Frontal cortex (tissue), 3 donors: ENCODE measurements at regions not wholly inside any gene's neighbourhood (a gene's known extent, or its start where the extent isn't known, plus 50 kb on each side); places are given as distances from the start of the nearest gene placed in this dataset.
A peak's percentile ranks its signal among the peaks of the same experiment; 100 is the strongest.
"Not testable (repeated sequence)": the region's sequence is repeated elsewhere in the genome, so short reads cannot be mapped to it uniquely, and the experiment has no call there.

Source experiments
- DNase-seq, 2 donors: peaks; one replicate each; pipeline ENCODE4 v3.0.0; 2012; ENCODE audit warnings: low spot score in 2 of 2
- FAIRE-seq: peaks from 2 replicates; lab custom pipeline; 2012; peaks lifted over from hg19 to GRCh38; lab: Jason Lieb, UNC
- donor health status: control.
- donor health status: control.
- donor health status: control.

DNA sequence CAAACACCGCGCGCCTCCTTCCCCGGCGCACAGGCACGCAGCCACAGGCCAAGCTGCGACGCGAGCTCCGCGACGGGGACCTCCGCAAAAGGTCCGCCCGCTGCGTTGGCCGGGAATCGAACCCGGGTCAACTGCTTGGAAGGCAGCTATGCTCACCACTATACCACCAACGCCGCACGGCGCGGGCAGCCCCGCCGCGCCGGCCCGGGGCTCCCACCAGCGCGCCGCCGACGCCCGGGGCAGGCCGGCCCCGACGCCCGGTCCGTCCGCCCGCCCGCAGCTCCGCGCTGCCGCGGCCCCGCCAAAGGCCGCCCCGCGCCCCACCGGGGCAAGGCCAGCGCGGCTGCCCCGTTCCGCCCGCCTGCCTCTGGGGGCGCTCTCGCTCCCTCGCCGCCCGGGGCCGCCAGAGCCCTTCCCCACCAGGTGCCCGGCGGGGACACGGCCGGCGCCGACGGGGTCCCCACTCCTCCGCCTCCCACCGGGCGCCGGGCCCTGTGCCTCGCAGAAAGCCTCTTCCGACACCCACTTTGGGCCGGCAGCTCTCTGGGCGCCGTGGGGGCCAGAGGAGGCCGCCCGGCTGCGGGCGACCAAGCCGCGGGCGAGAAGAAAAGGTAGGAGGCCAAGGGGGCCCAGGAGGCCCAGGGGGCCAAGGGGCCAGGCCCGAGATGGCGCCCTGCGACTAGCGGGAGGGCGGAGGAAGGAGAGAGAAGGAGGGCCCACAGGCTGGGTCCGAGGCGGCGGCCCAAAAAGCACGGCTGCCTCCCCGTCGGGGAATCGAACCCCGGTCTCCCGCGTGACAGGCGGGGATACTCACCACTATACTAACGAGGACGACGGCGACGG lies 50.2 kb upstream of the FCGR2A start:
- not testable (repeated sequence) for DNase-seq, FAIRE-seq

DNA sequence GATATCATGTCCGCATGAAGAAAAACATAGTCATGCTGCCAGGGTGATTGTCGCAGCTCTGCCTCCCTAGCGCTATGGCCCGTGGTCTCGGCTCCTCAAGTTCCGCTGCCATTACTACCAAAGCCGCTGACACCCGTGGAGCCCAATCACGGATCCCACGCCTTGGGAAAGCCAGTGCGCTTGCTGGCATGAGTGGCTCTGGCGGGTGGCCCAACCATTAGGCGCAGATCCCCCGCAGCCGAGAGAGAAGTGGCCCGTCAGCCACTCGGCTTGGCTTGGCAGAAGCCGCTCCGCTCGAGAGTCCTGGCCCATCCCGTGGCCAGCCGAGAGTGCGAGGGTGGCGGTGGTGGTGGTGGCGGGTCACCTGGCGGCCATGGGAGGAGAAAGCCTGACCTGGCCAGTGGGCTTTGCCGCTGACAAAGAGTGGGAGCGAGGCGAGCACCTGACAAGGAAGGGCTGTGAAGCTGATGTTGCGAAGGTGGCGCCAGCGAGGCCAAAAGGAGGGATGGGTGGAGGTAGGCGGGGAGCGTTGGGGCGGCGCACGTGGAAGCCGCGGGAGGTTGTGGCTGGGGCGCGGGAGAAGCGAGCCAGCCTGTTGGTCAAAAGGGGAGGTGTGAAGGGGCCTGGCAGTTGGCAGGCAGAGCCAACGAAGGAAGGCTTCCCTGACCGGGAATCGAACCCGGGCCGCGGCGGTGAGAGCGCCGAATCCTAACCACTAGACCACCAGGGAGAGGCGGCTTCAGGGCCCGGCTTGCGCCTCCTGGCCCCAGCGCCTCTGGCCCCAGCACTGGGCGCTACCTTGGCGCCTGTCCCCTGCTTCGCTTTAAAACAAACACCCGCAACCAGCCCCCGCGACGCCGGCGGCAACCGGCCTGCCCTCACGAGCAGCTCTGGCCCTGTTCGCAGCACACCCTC lies 51.0 kb upstream of the FCGR2A start:
- FAIRE-seq, DNase-seq: not testable (repeated sequence)

DNA sequence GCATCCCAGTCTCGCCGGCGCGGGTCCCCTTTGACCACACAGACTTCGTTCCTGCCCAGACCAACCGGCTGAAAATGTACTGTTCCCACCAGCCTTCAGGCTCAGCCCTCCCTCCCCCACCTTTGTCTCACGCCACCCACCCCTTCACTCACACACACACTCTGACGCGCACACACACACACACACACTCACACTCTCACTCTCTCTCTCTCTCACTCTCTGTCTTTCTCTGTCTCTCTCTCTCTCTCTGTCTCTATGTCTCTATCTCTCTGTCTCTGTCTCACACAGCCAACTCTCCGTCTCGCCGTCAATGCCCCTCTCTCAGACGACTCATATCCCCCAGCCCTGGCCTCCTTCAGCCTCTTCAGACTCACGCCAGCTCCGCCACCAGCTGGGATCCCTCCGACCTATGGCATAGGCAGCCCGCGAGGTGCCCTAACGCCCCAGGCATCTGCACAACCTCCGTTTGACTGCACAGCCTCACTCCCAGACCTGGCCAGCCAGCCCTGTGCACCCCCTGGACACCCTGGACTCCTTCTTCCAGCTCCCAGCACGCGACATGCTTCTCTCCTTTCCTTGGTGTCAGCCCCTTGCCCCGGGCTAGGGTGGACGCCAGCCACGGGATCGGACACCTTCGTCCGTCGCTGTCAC lies 53.4 kb upstream of the FCGR2A start:
- FAIRE-seq, DNase-seq: not testable (repeated sequence)

DNA sequence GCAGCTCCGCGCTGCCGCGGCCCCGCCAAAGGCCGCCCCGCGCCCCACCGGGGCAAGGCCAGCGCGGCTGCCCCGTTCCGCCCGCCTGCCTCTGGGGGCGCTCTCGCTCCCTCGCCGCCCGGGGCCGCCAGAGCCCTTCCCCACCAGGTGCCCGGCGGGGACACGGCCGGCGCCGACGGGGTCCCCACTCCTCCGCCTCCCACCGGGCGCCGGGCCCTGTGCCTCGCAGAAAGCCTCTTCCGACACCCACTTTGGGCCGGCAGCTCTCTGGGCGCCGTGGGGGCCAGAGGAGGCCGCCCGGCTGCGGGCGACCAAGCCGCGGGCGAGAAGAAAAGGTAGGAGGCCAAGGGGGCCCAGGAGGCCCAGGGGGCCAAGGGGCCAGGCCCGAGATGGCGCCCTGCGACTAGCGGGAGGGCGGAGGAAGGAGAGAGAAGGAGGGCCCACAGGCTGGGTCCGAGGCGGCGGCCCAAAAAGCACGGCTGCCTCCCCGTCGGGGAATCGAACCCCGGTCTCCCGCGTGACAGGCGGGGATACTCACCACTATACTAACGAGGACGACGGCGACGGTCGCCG lies 57.4 kb upstream of the FCGR2A start:
- not testable (repeated sequence) for FAIRE-seq

DNA sequence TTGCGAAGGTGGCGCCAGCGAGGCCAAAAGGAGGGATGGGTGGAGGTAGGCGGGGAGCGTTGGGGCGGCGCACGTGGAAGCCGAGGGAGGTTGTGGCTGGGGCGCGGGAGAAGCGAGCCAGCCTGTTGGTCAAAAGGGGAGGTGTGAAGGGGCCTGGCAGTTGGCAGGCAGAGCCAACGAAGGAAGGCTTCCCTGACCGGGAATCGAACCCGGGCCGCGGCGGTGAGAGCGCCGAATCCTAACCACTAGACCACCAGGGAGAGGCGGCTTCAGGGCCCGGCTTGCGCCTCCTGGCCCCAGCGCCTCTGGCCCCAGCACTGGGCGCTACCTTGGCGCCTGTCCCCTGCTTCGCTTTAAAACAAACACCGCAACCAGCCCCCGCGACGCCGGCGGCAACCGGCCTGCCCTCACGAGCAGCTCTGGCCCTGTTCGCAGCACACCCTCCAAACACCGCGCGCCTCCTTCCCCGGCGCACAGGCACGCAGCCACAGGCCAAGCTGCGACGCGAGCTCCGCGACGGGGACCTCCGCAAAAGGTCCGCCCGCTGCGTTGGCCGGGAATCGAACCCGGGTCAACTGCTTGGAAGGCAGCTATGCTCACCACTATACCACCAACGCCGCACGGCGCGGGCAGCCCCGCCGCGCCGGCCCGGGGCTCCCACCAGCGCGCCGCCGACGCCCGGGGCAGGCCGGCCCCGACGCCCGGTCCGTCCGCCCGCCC lies 58.1 kb upstream of the FCGR2A start:
- FAIRE-seq, DNase-seq: not testable (repeated sequence)

More for the DNA sequence above, 57.4 kb upstream of the FCGR2A start:
- DNase-seq = not testable (repeated sequence)

DNA sequence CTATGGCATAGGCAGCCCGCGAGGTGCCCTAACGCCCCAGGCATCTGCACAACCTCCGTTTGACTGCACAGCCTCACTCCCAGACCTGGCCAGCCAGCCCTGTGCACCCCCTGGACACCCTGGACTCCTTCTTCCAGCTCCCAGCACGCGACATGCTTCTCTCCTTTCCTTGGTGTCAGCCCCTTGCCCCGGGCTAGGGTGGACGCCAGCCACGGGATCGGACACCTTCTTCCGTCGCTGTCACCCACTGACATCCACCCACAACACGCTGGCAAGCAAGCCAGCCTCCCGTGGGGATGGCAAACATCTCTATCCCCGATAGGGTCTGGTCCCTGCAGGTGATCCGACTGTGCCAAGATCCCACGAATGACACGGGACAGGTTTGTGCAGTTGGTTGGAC lies 60.5 kb upstream of the FCGR2A start:
- FAIRE-seq, DNase-seq: not testable (repeated sequence)

DNA sequence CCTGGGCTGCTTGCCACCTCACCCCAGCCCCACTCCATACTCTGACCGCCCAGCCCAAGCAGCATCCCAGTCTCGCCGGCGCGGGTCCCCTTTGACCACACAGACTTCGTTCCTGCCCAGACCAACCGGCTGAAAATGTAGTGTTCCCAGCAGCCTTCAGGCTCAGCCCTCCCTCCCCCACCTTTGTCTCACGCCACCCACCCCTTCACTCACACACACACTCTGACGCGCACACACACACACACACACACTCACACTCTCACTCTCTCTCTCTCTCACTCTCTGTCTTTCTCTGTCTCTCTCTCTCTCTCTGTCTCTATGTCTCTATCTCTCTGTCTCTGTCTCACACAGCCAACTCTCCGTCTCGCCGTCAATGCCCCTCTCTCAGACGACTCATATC lies 61.0 kb upstream of the FCGR2A start:
- not testable (repeated sequence) for DNase-seq, FAIRE-seq

DNA sequence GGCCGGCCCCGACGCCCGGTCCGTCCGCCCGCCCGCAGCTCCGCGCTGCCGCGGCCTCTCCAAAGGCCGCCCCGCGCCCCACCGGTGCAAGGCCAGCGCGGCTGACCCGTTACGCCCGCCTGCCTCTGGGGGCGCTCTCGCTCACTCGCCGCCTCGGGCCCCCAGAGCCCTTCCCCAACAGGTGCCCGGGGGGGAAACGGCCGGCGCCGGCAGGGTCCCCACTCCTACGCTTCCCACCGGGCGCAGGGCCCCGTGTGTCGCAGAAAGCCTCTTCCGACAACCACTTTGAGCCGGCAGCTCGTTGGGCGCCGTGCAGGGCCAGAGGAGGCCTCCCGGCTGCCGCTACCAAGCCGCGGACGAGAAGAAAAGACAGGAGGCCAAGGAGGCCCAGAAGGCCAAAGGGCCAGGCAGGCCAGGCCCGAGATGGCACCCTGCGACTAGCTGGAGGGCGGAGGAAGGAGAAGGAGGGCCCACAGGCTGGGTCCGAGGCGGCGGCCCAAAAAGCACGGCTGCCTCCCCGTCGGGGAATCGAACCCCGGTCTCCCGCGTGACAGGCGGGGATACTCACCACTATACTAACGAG lies 64.9 kb upstream of the FCGR2A start:
- no peak for FAIRE-seq

DNA sequence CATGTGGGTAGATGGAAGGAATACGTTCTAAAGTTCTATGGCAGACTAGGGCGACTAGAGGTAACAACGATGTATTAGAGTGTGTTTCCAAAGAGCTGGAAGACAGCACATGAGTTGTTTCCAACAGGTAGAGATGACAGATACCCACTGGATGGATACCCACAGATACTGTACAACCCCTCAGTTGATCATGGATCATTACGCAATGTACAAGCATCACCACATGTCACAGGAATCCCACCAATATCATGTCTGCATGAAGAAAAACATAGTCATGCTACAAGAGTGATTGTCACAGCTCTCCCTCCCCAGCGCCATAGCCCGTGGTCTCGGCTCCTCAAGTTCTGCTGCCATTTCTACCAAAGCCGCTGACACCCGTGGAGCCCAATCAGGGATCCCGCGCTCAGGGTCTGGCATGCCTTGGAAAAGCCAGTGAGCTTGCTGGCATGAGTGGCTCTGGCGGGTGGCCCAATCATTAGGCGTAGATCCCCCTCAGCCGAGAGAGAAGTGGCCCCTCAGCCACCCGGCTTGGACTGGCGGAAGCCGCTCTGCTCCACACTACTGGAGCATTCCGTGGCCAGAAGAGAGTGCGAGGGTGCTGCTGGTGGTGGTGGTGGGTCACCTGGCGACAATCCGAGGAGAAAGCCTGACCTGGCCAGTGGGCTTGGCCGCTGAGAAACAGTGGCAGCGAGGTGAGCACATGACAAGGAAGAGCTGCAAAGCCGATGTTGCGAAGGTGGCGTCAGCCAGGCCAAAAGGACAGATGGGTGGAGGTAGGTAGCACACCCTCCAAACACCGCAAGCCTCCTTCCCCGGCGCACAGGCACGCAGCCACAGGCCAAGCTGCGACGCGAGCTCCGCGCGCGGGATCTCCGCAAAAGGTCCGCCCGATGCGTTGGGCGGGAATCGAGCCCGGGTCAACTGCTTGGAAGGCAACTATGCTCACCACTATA lies 65.7 kb upstream of the FCGR2A start:
- peak; percentile 12 to 43 for DNase-seq
- FAIRE-seq = no peak

More for the DNA sequence above, 64.9 kb upstream of the FCGR2A start:
- peak; percentile 79 to 82 for DNase-seq

DNA sequence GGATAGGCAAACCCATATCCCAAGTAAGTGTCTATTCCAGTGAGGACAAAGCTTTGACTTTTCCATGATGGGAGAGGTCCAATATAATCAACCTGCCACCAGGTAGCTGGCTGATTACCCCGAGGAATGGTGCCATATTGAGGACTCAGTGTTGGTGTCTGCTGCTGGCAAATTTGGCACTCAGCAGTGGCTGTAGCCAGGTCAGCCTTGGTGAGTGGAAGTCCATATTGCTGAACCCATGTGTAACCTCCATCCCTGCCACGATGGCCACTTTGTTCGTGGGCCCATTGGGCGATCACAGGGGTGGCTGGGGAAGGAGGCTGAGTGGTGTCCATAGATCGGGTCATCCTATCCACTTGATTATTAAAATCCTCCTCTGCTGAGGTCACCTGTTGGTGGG lies 65.5 kb upstream of the CFAP126 start:
- not testable (repeated sequence) for DNase-seq, FAIRE-seq

DNA sequence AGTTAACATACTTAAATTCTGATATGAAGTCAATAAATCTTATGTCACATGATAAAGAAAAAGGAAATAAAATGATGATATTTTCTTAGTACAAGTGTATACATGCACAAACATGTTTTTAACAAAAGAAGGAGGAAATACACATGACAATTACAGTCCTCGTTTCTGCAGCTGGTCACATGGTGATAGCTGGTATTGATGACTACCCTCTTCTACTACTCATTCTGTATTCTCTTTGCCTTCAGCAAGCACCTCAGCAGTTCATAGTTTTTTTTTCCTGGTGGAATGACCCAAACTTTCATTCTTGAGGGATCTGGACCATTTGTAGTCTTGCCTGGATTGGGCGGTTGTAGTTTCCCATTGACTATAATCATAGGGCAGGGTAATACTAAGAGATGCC lies 64.4 kb upstream of the CFAP126 start:
- FAIRE-seq = no peak

DNA sequence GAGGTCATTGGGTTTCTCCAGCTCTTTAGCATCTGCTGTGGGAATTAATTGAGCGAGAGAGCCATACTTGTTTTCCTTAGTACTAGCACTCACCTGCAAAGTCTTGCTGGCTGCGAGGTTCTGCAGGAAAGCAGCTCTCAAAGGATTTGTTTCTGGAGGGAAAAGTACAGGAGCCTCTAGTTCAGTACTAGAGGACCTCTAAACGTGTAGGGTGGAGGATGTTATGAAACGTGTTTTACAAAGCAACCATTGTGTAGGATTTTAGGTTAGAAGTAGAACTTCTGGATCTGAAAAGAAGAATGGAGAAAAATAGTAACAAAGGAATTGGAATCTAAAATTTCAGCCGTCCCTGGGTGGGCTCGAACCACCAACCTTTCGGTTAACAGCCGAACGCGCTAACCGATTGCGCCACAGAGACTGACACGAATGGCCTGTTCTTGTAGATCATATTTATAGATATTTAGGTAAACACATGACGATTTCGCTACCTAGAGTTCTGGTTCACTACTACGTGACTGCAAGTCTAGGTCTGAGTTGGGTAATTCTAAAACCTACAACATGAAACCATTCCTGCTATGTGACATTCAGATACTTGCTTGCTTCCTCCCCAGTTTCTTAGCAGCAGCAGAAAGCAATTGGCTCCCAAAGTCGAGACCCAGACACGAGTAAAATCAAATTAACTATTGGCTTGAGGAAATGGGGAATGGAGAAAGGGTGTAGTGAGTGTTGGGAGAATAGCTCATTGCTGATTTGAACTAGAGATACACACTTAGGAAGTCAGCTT lies 60.2 kb upstream of the CFAP126 start:
- FAIRE-seq = no peak
- DNase-seq = no peak

More for the DNA sequence above, 64.4 kb upstream of the CFAP126 start:
- DNase-seq = no peak

DNA sequence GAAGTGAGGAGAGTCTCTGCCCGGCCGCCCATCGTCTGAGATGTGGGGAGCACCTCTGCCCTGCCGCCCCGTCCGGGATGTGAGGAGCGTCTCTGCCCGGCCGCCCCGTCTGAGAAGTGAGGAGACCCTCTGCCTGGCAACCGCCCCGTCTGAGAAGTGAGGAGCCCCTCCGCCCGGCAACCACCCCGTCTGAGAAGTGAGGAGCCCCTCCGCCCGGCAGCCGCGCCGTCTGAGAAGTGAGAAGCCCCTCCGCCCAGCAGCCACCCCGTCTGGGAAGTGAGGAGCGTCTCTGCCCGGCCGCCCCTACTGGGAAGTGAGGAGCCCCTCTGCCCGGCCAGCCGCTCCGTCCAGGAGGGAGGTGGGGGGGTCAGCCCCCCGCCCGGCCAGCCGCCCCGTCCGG lies 55.2 kb upstream of the CFAP126 start:
- not testable (repeated sequence) for DNase-seq

DNA sequence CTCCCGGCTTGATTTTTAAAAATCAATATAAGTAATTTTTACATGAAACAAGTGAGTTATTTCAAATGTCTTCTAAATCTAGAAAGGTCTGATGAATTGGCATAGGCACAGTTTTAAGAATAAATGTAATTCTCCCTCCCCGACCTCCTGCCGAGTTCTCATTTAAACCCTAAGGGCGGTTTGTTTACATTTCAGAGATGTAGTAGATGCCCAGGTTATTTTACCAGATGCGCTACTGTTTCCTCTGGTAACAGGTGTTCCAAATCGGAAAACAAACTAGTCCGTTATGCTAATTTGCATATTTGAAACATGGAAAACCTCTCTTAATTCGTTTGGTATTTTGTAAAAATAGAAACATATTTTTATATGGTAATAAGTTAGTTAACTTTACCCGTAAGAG lies 53.8 kb upstream of the CFAP126 start:
- DNase-seq = no peak
- no peak for FAIRE-seq

More for the DNA sequence above, 55.2 kb upstream of the CFAP126 start:
- not testable (repeated sequence) for FAIRE-seq

DNA sequence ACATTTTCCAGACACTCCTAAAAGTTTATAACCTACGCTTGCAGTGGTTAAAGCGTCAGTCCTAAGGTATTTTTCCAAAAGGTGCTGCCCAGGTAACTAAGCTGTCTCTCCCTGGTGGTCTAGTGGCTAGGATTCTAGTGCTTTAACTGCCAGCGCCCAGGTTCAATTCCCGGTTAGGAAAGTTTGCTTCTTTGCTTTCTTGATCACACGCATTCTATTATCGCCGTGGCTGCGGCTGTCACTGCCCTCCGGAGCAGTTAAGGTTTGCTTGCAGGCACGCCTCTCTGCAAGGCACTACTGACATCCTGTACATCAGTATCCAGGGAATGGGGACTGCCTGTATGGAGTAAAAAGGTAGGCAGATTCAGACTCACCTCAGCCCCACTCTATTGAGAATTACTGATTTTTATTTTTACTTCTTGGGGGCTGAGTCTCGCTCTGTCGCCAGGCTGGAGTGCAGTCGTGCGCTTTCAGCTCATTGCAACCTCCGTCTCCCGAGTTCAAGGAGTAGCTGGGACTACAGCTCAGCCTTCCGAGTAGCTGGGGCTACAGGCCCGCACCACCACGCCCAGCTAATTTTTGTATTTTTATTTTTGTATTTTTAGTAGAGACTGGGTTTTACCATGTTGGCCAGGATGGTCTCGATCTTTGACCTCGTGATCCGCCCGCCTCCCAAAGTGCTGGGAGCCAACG lies 53.2 kb upstream of the CFAP126 start:
- FAIRE-seq = no peak
- DNase-seq = no peak

DNA sequence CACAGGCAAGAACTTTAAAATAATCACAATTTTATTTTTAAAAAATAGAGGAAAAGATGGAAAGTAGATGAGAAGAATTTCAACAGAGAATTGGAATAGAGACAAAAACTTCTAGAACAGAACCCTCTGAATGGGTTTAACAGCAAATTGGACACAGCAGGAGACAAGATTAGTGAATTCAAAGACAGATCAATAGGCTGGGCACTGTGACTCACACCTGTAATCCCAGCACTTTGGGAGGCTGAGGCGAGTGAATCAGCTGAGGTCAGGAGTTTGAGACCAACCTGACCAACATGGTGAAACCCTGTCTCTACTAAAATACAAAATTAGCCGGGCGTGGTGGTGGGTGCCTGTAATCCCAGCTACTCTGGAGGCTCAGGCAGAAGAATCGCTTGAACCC lies 49.9 kb upstream of the CFAP126 start:
- DNase-seq, FAIRE-seq: not testable (repeated sequence)
